HL-60 (cell line): ENCODE measurements at regions not wholly inside any gene's neighbourhood (a gene's known extent, or its start where the extent isn't known, plus 50 kb on each side); places are given as distances from the start of the nearest gene placed in this dataset.

Experiments used
- DNase-seq, 2 experiments: peaks; one replicate each; pipeline ENCODE4 v3.0.0-alpha.2; 2010 to 2020; ENCODE audit warnings: low read depth in 1 of 2, low spot score in 1 of 2
- H3K27ac ChIP-seq: fragments of 250-450 bp; sonication (Bioruptor Pico); replicated peaks from 2 replicates; pipeline ENCODE4 v1.5.1; 2020; ENCODE audit warnings: mild to moderate bottlenecking, moderate library complexity
- H3K27me3 ChIP-seq: fragments of 250-450 bp; sonication (Bioruptor Pico); 2 replicates; pipeline ENCODE4 v1.5.1; 2021; ENCODE audit warnings: mild to moderate bottlenecking, moderate library complexity; ENCODE audit not compliant: insufficient read depth, poor library complexity, severe bottlenecking
- H3K4me3 ChIP-seq: replicated peaks from 2 replicates; pipeline ENCODE4 v1.5.1; 2011; ENCODE audit warnings: mild to moderate bottlenecking, control low read depth, low read length; ENCODE audit not compliant: insufficient read depth
- GABPA ChIP-seq: IDR thresholded peaks from 2 replicates; pipeline ENCODE4 v1.6.1; 2012; ENCODE audit warnings: low read depth
- POLR2AphosphoS5 ChIP-seq: IDR thresholded peaks from 2 replicates; pipeline ENCODE4 v1.6.1; 2012; ENCODE audit warnings: low read depth
- SPI1 ChIP-seq: IDR thresholded peaks from 2 replicates; pipeline ENCODE4 v1.6.1; 2012; ENCODE audit warnings: low read depth, mild to moderate bottlenecking, borderline replicate concordance
- TF ChIP-seq, protein P1 (sequence below): IDR thresholded peaks from 2 replicates; pipeline ENCODE4 v1.6.1; 2012; ENCODE audit warnings: low read depth; ENCODE audit not compliant: insufficient replicate concordance
- TF ChIP-seq, protein P2 (sequence below): IDR thresholded peaks from one replicate; pipeline ENCODE4 v1.5.1; 2011; ENCODE audit warnings: low read length, control low read depth, inconsistent platforms; ENCODE audit not compliant: insufficient read depth

DNA sequence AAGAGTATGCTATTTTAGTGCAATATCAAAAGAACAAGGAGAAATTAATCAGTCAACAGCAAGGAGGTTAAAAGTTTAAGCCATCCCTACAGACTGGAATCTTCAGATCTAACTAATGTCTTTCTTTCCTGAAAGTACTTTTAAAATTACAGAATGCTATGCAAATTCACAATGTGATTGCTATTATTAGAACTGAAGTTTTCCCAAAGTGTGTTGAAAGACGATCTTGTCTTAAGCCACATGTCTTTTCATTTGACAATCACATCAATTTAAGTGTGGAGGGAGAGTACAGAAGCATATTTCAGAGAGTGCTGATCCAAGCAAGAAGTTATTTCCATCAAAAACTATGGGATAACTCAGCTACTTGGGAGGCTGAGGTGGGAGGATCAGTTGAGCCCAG is 64.7 kb upstream of the TNIP3 start:
- H3K4me3 ChIP-seq, result no peak overlapping the region
- peaks cover 2% of the 10 kb centered on the region for H3K27me3 ChIP-seq
- DNase-seq, result no peak
- TF ChIP-seq, protein P1, sequence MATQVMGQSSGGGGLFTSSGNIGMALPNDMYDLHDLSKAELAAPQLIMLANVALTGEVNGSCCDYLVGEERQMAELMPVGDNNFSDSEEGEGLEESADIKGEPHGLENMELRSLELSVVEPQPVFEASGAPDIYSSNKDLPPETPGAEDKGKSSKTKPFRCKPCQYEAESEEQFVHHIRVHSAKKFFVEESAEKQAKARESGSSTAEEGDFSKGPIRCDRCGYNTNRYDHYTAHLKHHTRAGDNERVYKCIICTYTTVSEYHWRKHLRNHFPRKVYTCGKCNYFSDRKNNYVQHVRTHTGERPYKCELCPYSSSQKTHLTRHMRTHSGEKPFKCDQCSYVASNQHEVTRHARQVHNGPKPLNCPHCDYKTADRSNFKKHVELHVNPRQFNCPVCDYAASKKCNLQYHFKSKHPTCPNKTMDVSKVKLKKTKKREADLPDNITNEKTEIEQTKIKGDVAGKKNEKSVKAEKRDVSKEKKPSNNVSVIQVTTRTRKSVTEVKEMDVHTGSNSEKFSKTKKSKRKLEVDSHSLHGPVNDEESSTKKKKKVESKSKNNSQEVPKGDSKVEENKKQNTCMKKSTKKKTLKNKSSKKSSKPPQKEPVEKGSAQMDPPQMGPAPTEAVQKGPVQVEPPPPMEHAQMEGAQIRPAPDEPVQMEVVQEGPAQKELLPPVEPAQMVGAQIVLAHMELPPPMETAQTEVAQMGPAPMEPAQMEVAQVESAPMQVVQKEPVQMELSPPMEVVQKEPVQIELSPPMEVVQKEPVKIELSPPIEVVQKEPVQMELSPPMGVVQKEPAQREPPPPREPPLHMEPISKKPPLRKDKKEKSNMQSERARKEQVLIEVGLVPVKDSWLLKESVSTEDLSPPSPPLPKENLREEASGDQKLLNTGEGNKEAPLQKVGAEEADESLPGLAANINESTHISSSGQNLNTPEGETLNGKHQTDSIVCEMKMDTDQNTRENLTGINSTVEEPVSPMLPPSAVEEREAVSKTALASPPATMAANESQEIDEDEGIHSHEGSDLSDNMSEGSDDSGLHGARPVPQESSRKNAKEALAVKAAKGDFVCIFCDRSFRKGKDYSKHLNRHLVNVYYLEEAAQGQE, result no peak
- TF ChIP-seq POLR2AphosphoS5 (no peak), SPI1 (no peak), GABPA (no peak)
- TF ChIP-seq, protein P2, sequence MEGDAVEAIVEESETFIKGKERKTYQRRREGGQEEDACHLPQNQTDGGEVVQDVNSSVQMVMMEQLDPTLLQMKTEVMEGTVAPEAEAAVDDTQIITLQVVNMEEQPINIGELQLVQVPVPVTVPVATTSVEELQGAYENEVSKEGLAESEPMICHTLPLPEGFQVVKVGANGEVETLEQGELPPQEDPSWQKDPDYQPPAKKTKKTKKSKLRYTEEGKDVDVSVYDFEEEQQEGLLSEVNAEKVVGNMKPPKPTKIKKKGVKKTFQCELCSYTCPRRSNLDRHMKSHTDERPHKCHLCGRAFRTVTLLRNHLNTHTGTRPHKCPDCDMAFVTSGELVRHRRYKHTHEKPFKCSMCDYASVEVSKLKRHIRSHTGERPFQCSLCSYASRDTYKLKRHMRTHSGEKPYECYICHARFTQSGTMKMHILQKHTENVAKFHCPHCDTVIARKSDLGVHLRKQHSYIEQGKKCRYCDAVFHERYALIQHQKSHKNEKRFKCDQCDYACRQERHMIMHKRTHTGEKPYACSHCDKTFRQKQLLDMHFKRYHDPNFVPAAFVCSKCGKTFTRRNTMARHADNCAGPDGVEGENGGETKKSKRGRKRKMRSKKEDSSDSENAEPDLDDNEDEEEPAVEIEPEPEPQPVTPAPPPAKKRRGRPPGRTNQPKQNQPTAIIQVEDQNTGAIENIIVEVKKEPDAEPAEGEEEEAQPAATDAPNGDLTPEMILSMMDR, result no peak
- no peak overlapping the region for H3K27ac ChIP-seq

DNA sequence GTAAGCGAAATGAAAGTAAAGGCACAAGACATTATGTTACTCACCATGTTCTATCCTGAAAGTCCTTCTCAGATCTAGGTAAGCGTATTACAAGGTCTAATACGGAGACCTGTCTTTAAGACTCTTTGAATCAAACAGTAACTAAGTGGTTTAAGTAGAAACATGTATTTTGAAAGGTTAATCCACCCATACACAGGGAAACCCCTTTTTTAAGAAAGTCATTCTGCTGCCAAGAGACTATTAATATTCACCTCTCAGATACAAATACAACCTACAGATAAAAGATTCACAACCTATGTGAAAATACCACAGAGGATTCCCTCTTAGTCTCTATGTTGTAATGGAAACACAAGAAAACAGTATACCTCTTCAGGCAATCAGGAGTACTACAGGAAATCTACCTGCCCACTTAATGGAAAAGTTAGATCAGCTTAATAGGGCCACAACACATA is 63.2 kb upstream of the TNIP3 start:
- peaks cover 2% of the 10 kb centered on the region for H3K27me3 ChIP-seq
- TF ChIP-seq, protein P2, result no peak
- no peak for TF ChIP-seq SPI1
- TF ChIP-seq POLR2AphosphoS5, result no peak
- TF ChIP-seq, protein P1, result no peak
- TF ChIP-seq GABPA, result no peak
- no peak overlapping the region for H3K4me3 ChIP-seq

DNA sequence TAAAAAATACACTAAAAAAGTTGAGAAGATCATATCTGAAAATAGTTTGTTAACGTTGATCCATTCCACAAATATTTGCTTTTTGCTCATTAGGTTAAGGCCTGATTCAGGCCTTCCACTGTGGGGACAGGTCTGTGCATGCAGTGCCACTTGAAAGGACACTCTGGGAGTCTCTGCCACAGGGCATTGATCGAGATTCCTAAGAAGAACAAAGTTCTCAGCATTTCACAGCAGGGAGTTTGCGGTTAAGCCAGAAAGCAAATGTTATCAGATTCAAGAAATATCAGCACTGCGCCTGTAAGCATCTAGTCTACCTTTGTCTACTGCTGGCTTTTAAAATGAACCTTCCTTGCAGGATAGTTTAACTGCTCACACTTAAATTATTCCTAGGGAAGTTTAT is 62.2 kb upstream of the TNIP3 start:
- TF ChIP-seq SPI1, result no peak
- TF ChIP-seq GABPA, result no peak
- no peak for TF ChIP-seq POLR2AphosphoS5
- TF ChIP-seq, protein P2, result no peak
- TF ChIP-seq, protein P1, result no peak
- no peak for DNase-seq
- H3K4me3 ChIP-seq, result no peak overlapping the region
- H3K27ac ChIP-seq, result no peak overlapping the region
- peaks cover 2% of the 10 kb centered on the region for H3K27me3 ChIP-seq

More for the DNA sequence above, 63.2 kb upstream of the TNIP3 start:
- H3K27ac ChIP-seq, result no peak overlapping the region
- no peak for DNase-seq
